ENCODE measurements at regions not wholly inside any gene's neighbourhood (a gene's known extent, or its start where the extent isn't known, plus 50 kb on each side); places are given as distances from the start of the nearest gene placed in this dataset.
"Not testable (repeated sequence)": the region's sequence is repeated elsewhere in the genome, so short reads cannot be mapped to it uniquely, and the experiment has no call there.

- TF ChIP-seq CTCF (IDR thresholded peaks at IDR 0.05; ENCODE audit: borderline replicate concordance, control extremely low read depth, extremely low read depth, insufficient read depth, missing control alignments) = no peak
- no peak for DNase-seq (ENCODE audit: low spot score)
- in situ Hi-C loops (cut with MboI; ENCODE audit: low sequenced_read_pairs, unreplicated experiment) = no loop called here
Observed at GRCh38 chr1:188817814-188818213, 1659.8 kb downstream of the BRINP3 start.

- TF ChIP-seq CTCF (IDR thresholded peaks at IDR 0.05; ENCODE audit: borderline replicate concordance, control extremely low read depth, extremely low read depth, insufficient read depth, missing control alignments) = no peak
- no peak for DNase-seq (ENCODE audit: low spot score)
- in situ Hi-C loops (cut with MboI; ENCODE audit: low sequenced_read_pairs, unreplicated experiment) = no loop called here
Observed at GRCh38 chr1:188822248-188822647, 1655.4 kb downstream of the BRINP3 start.

- in situ Hi-C loops (cut with MboI; ENCODE audit: low sequenced_read_pairs, unreplicated experiment) = no loop called here
- DNase-seq (ENCODE audit: low spot score) = no peak
Observed at GRCh38 chr1:188825471-188825870, 1652.2 kb downstream of the BRINP3 start.

GRCh38 chr1:188826800-188827199, 1650.9 kb downstream of the BRINP3 start:
- in situ Hi-C loops (cut with MboI; ENCODE audit: low sequenced_read_pairs, unreplicated experiment) = no loop called here
- no peak for TF ChIP-seq CTCF (IDR thresholded peaks at IDR 0.05; ENCODE audit: borderline replicate concordance, control extremely low read depth, extremely low read depth, insufficient read depth, missing control alignments)
- no peak for DNase-seq (ENCODE audit: low spot score)

More at GRCh38 chr1:188825471-188825870, 1652.2 kb downstream of the BRINP3 start:
- TF ChIP-seq CTCF (IDR thresholded peaks at IDR 0.05; ENCODE audit: borderline replicate concordance, control extremely low read depth, extremely low read depth, insufficient read depth, missing control alignments) = no peak

GRCh38 chr1:188827400-188827799, 1650.3 kb downstream of the BRINP3 start:
- in situ Hi-C loops (cut with MboI; ENCODE audit: low sequenced_read_pairs, unreplicated experiment) = no loop called here
- no peak for DNase-seq (ENCODE audit: low spot score)
- no peak for TF ChIP-seq CTCF (IDR thresholded peaks at IDR 0.05; ENCODE audit: borderline replicate concordance, control extremely low read depth, extremely low read depth, insufficient read depth, missing control alignments)

- in situ Hi-C loops (cut with MboI; ENCODE audit: low sequenced_read_pairs, unreplicated experiment); DNase-seq (ENCODE audit: low spot score): not testable (repeated sequence)
Observed at GRCh38 chr1:188841111-188841696, 1636.5 kb downstream of the BRINP3 start.

GRCh38 chr1:188846468-188846867, 1631.2 kb downstream of the BRINP3 start:
- TF ChIP-seq CTCF (IDR thresholded peaks at IDR 0.05; ENCODE audit: borderline replicate concordance, control extremely low read depth, extremely low read depth, insufficient read depth, missing control alignments) = no peak
- no peak for DNase-seq (ENCODE audit: low spot score)
- in situ Hi-C loops (cut with MboI; ENCODE audit: low sequenced_read_pairs, unreplicated experiment) = no loop called here

Measured in GM13976 (cell line).